ENCODE measurements at regions not wholly inside any gene's neighbourhood (a gene's known extent, or its start where the extent isn't known, plus 50 kb on each side); places are given as distances from the start of the nearest gene placed in this dataset.

DNA sequence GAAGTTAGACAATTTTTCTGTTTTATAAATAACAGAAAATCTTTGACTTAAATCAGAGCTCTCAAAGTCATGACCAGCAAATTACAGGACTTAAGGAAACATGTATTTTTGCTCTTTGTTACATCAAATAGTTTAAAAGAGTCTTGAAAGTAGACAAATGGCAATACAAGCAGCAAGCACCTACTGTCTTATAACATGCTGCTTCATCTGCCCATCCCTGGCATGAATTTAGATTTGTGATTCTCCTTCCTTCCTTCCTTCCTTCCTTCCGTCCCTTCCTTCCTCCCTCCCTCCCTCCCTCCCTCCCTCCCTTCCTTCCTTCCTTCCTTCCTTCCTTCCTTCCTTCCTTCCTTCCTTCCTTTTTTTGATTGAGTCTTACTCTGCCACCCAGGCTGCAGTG is 715.6 kb upstream of the FLRT2 start:
- TF ChIP-seq, protein P1, sequence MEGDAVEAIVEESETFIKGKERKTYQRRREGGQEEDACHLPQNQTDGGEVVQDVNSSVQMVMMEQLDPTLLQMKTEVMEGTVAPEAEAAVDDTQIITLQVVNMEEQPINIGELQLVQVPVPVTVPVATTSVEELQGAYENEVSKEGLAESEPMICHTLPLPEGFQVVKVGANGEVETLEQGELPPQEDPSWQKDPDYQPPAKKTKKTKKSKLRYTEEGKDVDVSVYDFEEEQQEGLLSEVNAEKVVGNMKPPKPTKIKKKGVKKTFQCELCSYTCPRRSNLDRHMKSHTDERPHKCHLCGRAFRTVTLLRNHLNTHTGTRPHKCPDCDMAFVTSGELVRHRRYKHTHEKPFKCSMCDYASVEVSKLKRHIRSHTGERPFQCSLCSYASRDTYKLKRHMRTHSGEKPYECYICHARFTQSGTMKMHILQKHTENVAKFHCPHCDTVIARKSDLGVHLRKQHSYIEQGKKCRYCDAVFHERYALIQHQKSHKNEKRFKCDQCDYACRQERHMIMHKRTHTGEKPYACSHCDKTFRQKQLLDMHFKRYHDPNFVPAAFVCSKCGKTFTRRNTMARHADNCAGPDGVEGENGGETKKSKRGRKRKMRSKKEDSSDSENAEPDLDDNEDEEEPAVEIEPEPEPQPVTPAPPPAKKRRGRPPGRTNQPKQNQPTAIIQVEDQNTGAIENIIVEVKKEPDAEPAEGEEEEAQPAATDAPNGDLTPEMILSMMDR (conservative IDR thresholded peaks at IDR 0.05; ENCODE audit: low read length): no peak
- TF ChIP-seq EZH2phosphoT487 (IDR thresholded peaks at IDR 0.05; ENCODE audit: borderline replicate concordance, low read depth, low read length): no peak

Data from OCI-LY7 (cell line).